Uterus (tissue), 3 donors: ENCODE measurements at regions not wholly inside any gene's neighbourhood (a gene's known extent, or its start where the extent isn't known, plus 50 kb on each side); places are given as distances from the start of the nearest gene placed in this dataset.
A peak's percentile ranks its signal among the peaks of the same experiment; 100 is the strongest.

Experiments
- DNase-seq, 2 donors: peaks; one replicate each; pipeline ENCODE4 v3.0.0-alpha.2; 2019 to 2020
- H3K27ac ChIP-seq, 2 donors: fragments of 200-600 bp; sonication (generic); 1 replicate in 1 of 2; 2 replicates in 1 of 2; pipeline ENCODE4 v1.5.1; 2016 to 2018
- H3K27me3 ChIP-seq, 2 donors: fragments of 200-600 bp; sonication (generic); one replicate each; pipeline ENCODE4 v1.5.1; 2018 to 2019; ENCODE audit warnings: control low read depth in 1 of 2
- H3K36me3 ChIP-seq, 2 donors: fragments of 200-600 bp; sonication (generic); one replicate each; pipeline ENCODE4 v1.5.1; 2019; ENCODE audit warnings: control low read depth in 1 of 2
- H3K4me1 ChIP-seq, 2 donors: fragments of 200-600 bp; sonication (generic); one replicate each; pipeline ENCODE4 v1.5.1; 2018 to 2019; ENCODE audit warnings: control low read depth in 1 of 2
- H3K4me3 ChIP-seq, 2 donors: fragments of 200-600 bp; sonication (generic); 1 replicate in 1 of 2; 2 replicates in 1 of 2; pipeline ENCODE4 v1.5.1; 2018 to 2019; ENCODE audit warnings: mild to moderate bottlenecking in 1 of 2
- H3K9me3 ChIP-seq, 2 donors: fragments of 200-600 bp; sonication (generic); one replicate each; pipeline ENCODE4 v1.5.1; 2019; ENCODE audit warnings: control low read depth in 1 of 2
- POLR2A ChIP-seq, 2 donors: fragments of 450-650 bp; IDR thresholded peaks; one replicate each; pipeline ENCODE4 v1.6.1; 2016; ENCODE audit warnings: antibody characterized with exemption in 2 of 2, mild to moderate bottlenecking in 1 of 2, moderate library complexity in 1 of 2
- intact Hi-C: fragments of 100-400 bp; cut with DNase I; formaldehyde crosslinking; loops from one replicate; pipeline ENCODE4 v1.15.1; 2023; ENCODE audit warnings: low total_unique reads
- TF ChIP-seq, protein P1 (sequence below), 4 experiments: fragments of 200-600 bp in 2 of 4; fragments of 450-650 bp in 2 of 4; sonication (generic) in 2 of 4; IDR thresholded peaks; one replicate each; pipeline ENCODE4 v1.5.1; 2016 to 2019; ENCODE audit warnings: antibody characterized with exemption in 4 of 4, mild to moderate bottlenecking in 2 of 4, moderate library complexity in 1 of 4
- donor health status: DM: yes; HTN: yes; CAD: no.

GRCh38 chr13:110822669-110822945 is 92.3 kb downstream of the ANKRD10 start:
- H3K27me3 ChIP-seq = no peaks in the 10 kb centered on the region
- TF ChIP-seq POLR2A (IDR thresholded peaks at IDR 0.05) = no peak
- TF ChIP-seq, protein P1, sequence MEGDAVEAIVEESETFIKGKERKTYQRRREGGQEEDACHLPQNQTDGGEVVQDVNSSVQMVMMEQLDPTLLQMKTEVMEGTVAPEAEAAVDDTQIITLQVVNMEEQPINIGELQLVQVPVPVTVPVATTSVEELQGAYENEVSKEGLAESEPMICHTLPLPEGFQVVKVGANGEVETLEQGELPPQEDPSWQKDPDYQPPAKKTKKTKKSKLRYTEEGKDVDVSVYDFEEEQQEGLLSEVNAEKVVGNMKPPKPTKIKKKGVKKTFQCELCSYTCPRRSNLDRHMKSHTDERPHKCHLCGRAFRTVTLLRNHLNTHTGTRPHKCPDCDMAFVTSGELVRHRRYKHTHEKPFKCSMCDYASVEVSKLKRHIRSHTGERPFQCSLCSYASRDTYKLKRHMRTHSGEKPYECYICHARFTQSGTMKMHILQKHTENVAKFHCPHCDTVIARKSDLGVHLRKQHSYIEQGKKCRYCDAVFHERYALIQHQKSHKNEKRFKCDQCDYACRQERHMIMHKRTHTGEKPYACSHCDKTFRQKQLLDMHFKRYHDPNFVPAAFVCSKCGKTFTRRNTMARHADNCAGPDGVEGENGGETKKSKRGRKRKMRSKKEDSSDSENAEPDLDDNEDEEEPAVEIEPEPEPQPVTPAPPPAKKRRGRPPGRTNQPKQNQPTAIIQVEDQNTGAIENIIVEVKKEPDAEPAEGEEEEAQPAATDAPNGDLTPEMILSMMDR (IDR thresholded peaks at IDR 0.05) = no peak
- no peak overlapping the region for H3K27ac ChIP-seq
- H3K4me1 ChIP-seq = peaks cover 0 to 4% of the 10 kb centered on the region in 2 donors
- no peak for DNase-seq
- H3K36me3 ChIP-seq = no peaks in the 10 kb centered on the region
- no peaks in the 10 kb centered on the region for H3K9me3 ChIP-seq
- no peak overlapping the region for H3K4me3 ChIP-seq
- intact Hi-C loops = no loop called here

- Histone ChIP-seq H3K9me3 (no peaks in the 10 kb centered on the region), H3K4me1 (no peaks in the 10 kb centered on the region), H3K36me3 (no peaks in the 10 kb centered on the region), H3K27me3 (no peaks in the 10 kb centered on the region), H3K27ac (peak overlapping the region in 1 of 2 donors; percentile 22), H3K4me3 (no peak overlapping the region)
- intact Hi-C loops = no loop called here
- no peak for TF ChIP-seq POLR2A (IDR thresholded peaks at IDR 0.05)
- TF ChIP-seq, protein P1 (IDR thresholded peaks at IDR 0.05) = no peak
- no peak for DNase-seq
Observed at GRCh38 chr13:110824702-110825300, 90.1 kb downstream of the ANKRD10 start.

DNA sequence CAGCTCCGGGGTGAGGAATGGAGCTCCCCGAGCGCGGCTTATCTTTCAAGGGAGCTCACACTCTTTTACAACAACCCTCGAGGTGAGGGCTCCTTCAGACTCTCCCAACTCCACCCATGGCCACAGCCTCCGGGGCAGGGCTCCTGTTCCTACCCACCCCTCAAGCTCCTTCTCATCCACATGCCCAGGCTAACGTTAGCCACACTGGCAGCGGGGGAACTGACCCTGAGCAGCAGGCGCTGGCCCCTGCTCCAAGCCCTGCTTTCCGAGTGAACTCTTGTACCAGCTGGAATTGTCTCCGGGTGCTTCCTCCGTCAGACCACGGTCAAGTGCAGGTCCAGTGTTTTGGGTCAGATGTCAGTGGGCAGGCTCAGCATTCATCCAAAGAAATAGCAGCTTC is 89.4 kb downstream of the ANKRD10 start:
- Histone ChIP-seq H3K27me3 (no peaks in the 10 kb centered on the region), H3K36me3 (no peaks in the 10 kb centered on the region), H3K4me1 (no peaks in the 10 kb centered on the region), H3K4me3 (no peak overlapping the region), H3K9me3 (no peaks in the 10 kb centered on the region), H3K27ac (no peak overlapping the region)
- TF ChIP-seq, protein P1 (IDR thresholded peaks at IDR 0.05) = no peak
- no peak for TF ChIP-seq POLR2A (IDR thresholded peaks at IDR 0.05)
- intact Hi-C loops = no loop called here
- DNase-seq = no peak

- TF ChIP-seq, protein P1 (IDR thresholded peaks at IDR 0.05) = no peak
- no peak for TF ChIP-seq POLR2A (IDR thresholded peaks at IDR 0.05)
- H3K9me3 ChIP-seq = no peaks in the 10 kb centered on the region
- intact Hi-C loops = no loop called here
Observed at GRCh38 chr13:110826101-110826500, 88.8 kb downstream of the ANKRD10 start.

DNA sequence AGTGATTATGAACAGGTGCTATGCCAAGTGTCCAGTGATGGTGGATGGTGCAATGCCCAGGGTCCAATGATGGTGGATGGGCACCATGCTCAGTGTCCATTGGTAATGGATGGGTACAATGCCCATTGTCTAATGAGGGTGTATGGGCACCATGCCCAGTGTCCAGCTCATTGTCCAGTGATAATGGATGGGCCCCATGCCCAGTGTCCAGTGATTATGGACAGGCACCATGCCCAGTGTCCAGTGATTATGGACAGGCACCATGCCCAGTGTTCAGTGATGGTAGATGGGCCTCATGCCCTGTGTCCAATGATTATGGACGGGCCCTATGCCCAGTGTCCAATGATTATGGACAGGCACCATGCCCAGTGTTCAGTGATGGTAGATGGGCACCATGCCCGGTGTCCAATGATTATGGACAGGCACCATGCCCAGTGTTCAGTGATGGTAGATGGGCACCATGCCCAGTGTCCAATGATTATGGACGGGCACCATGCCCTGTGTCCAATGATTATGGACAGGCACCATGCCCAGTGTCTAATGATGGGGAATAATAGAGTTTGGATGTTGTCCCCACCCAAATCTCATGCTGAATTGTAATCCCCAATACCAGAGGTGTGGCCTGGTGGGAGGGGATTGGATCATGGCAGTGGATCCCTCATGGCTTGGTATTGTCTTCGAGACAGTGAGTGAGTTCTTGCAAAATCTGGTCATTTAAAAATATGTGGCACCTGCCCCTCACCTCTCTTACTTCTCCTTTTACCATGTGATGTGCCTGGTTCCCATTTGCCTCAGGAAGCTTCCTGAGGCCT is 87.8 kb downstream of the ANKRD10 start:
- Histone ChIP-seq H3K27me3 (no peaks in the 10 kb centered on the region), H3K27ac (no peak overlapping the region), H3K4me1 (no peaks in the 10 kb centered on the region), H3K36me3 (no peaks in the 10 kb centered on the region), H3K9me3 (no peaks in the 10 kb centered on the region), H3K4me3 (no peak overlapping the region)
- DNase-seq = no peak
- TF ChIP-seq POLR2A (IDR thresholded peaks at IDR 0.05) = no peak
- TF ChIP-seq, protein P1 (IDR thresholded peaks at IDR 0.05) = no peak
- intact Hi-C loops = no loop called here

More at GRCh38 chr13:110826101-110826500, 88.8 kb downstream of the ANKRD10 start:
- Histone ChIP-seq H3K36me3 (no peaks in the 10 kb centered on the region), H3K4me1 (no peaks in the 10 kb centered on the region), H3K27ac (no peak overlapping the region), H3K27me3 (no peaks in the 10 kb centered on the region), H3K4me3 (no peak overlapping the region)
- no peak for DNase-seq
